Left ventricle myocardium superior (tissue), 1 donor: ENCODE measurements at regions not wholly inside any gene's neighbourhood (a gene's known extent, or its start where the extent isn't known, plus 50 kb on each side); places are given as distances from the start of the nearest gene placed in this dataset.
"Not testable (repeated sequence)": the region's sequence is repeated elsewhere in the genome, so short reads cannot be mapped to it uniquely, and the experiment has no call there.

Experiments used
- ATAC-seq: fragments of 200-7000 bp; cut with Tn5 transposase; one replicate; pipeline ENCODE4 v1.9.1; 2020; ENCODE audit warnings: mild to moderate bottlenecking, moderate library complexity
- DNase-seq: peaks from one replicate; pipeline ENCODE4 v3.0.0-alpha.2; 2020
- intact Hi-C: fragments of 100-400 bp; cut with micrococcal nuclease; formaldehyde crosslinking; loops from one replicate; pipeline ENCODE4 v1.11.0; 2022
- donor health status: DM: no; HTN: yes; CAD: no; lungs with severe emphysema.

DNA sequence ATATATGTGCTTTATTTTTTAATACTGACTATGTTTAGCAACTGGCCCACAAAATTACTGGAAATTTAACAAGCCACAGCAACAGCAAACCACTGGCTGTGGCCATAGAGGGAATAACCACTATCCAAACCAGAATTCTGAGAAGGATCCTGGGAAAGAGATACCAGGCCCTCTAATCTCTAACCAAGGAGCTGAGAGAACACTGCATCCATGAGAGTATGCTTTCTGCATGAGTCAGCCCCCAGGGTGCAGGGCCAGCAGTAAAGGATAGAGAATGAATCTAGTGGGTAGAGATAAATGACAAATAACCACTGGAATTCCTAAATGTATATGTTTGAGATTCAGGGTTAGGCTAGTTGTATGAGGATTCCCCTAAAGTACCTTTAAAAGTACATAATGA is 221.8 kb downstream of the KIT start:
- intact Hi-C loops, result no loop called here
- DNase-seq, result no peak
- no peak for ATAC-seq

- intact Hi-C loops, result no loop called here
- no peak for DNase-seq
- ATAC-seq, result no peak
Observed at GRCh38 chr4:54877006-54877405, 219.2 kb downstream of the KIT start.

GRCh38 chr4:54872261-54872660 is 214.5 kb downstream of the KIT start:
- DNase-seq (no peak), ATAC-seq (no peak)
- intact Hi-C loops, result no loop called here

- ATAC-seq, result no peak
- intact Hi-C loops, result no loop called here
- no peak for DNase-seq
Observed at GRCh38 chr4:54863571-54864255, 206.0 kb downstream of the KIT start.

DNA sequence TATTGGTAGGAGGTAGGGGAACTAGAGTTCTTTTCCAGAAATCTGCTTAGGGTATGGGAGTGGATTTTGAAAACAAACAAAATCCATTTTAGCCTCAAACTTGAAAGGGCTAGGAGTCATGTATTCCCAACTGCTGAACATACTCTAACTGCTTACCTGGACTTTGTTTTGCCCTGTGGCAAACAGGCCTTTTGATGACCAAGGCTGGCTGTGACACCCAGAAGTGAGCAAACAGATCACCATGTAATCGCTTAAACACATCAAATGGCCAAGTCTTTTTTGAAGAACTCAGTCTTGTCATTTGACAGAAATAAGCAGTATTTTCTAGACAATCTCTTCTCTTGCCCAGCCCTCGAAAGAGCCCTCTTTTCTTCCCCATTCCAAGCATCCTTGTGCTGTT is 203.4 kb downstream of the KIT start:
- ATAC-seq (no peak), DNase-seq (no peak)
- intact Hi-C loops, result no loop called here

- peak; percentile 88 for ATAC-seq
- intact Hi-C loops, result no loop called here
Observed at GRCh38 chr4:54855191-54855854, 197.6 kb downstream of the KIT start.

DNA sequence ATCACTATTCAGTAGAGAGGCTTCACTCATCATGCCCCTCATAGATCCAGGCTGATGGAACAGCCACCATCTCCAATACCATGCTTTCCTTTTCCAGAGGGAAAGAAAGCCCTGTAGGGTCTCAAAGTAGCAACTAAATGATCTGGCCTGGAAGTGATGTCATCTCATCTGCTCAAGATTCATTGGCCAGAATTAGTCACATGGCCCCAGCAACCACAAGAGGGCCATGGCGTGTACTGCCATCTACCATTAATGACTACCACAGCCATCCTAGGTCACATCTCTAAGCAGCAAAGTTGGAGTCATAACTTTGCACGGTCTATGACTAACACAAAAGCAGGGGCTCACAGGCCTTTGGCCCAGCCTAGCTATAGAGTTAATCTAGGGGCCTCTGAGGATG is 194.8 kb downstream of the KIT start:
- intact Hi-C loops, result no loop called here
- ATAC-seq (no peak), DNase-seq (no peak)

More at GRCh38 chr4:54855191-54855854, 197.6 kb downstream of the KIT start:
- peak; percentile 59 for DNase-seq

GRCh38 chr4:54852054-54852453 is 194.3 kb downstream of the KIT start:
- DNase-seq, result no peak
- no peak for ATAC-seq
- intact Hi-C loops, result no loop called here

DNA sequence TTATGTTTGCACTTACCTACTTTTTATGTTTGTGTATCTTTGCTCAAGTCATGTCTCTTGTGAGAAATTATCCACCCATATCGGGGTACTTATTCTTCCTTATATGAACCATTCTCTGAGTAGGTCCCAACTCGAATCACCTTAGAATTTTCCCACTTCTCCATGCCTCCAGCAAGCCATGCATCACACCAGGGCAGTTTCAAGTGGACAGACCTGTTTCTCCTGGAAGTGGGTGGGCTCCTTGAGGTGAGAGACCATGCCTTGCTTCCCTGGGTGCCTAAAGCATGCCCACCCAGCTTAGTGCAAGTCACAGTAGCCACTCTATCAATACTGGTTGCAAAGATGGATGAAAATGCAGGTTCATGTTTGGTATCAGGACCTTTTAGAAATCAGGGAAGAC is 187.2 kb downstream of the KIT start:
- DNase-seq (no peak), ATAC-seq (no peak)
- intact Hi-C loops, result no loop called here

- intact Hi-C loops, result no loop called here
- ATAC-seq (no peak), DNase-seq (no peak)
Observed at GRCh38 chr4:54843946-54844345, 186.2 kb downstream of the KIT start.

DNA sequence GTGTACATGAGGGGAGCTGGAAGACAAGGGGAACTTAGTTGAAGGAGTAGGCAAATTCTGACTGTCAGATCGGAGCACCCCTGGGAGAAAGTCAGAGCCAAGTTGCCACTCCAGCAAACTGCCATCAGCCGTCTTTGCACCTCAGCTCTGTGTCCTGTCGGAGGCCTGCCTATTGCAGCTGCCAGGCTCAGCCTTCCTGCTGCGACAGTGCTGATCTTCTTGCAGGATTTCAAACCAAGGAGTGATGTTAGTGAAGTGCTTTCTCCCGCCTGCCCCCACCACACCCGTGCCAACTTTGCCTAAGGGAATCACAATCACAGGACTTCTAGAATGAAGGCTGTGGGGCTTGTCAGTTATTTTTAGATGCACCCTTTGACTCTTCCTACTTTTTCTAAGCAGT is 185.3 kb downstream of the KIT start:
- intact Hi-C loops, result no loop called here
- DNase-seq, result no peak
- ATAC-seq, result peak; percentile 72

DNA sequence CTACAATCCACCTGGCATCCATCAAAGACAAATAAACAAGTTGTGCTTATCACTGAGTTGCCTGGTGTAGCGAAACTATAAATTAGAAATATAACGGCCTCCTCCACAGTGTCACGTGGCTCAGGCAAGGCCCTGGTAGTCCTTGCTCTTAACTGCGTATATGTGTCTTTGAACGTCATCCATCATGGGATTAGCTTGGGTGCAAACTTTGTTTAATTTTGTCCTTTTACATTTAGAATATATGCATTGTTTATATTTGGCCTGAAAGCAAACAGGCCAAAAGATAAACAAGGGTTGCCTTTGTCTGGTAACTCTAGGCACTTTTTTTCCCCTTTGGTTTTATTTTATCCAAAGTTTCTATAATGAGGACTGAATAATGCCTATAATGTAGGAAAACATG is 184.9 kb downstream of the KIT start:
- intact Hi-C loops, result no loop called here
- DNase-seq (no peak), ATAC-seq (no peak)

- intact Hi-C loops, result no loop called here
- ATAC-seq (no peak), DNase-seq (no peak)
Observed at GRCh38 chr4:54842226-54842625, 184.5 kb downstream of the KIT start.

DNA sequence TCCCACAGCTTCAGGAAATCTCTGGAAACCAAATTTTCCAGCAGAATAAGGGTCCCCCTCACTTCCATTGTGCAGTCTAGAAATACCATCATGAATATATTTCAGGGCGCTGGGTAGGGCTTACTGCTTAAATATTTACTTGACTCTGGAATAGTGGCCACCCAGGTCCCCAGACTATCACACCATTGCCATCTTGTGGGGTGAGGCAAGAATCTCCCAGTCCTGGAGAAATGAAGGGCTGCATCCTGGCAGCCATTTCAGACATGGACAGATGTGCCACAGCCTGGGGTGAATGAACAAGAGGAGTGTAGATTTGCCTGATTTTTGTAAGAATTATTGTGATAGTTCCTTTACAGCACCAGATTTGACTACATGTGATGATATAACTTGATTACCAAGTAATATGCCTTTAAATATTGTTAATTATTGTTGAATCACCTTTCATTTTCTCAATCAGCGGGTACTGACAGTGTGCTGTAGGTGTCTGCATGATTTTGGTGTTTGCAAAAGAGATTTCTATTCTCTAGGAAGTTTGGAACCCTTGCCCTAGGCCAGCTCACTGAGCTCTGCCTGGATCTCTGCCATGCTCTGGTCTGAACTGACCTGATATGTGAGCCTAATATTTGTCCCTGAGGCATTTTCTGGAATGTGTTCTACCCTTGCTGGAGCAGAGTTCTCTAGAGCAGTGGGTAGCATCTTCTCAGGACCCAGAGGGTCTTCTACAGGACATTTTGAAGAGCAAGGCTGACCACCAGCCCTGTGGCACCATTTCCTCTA is 183.4 kb downstream of the KIT start:
- ATAC-seq (peak; percentile 72), DNase-seq (no peak)
- intact Hi-C loops, result no loop called here

GRCh38 chr4:54840430-54840829 is 182.7 kb downstream of the KIT start:
- intact Hi-C loops, result no loop called here

GRCh38 chr4:54838301-54838700 is 180.5 kb downstream of the KIT start:
- intact Hi-C loops, result no loop called here
- DNase-seq (no peak), ATAC-seq (no peak)

More at GRCh38 chr4:54840430-54840829, 182.7 kb downstream of the KIT start:
- ATAC-seq (no peak), DNase-seq (no peak)

DNA sequence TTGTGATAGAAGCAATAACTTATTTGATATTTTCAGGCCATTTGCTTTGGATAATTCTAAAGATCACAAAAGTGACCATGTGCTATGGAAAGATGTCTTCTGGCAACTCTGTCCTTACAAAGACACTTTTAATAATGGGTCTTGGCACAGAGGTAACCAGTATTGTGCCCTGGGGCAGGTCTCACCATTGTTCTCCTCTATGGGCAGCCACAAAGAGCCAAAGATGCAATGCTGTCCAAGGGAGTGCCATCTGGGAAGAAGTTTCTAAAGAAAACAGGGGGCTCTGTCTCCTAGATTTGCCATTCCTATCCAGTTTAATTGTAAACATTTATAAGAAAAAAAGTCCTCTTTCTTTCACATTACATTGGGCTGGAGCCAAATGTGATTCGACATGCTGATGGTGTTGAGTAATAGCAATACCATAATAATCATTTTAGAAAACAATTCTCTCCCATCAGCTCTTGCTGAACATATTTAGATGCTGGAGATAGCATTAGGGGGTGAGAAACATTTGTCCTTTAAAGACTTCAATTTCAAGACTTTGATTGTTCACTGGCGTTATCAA is 179.9 kb downstream of the KIT start:
- intact Hi-C loops, result no loop called here
- no peak for ATAC-seq
- no peak for DNase-seq

DNA sequence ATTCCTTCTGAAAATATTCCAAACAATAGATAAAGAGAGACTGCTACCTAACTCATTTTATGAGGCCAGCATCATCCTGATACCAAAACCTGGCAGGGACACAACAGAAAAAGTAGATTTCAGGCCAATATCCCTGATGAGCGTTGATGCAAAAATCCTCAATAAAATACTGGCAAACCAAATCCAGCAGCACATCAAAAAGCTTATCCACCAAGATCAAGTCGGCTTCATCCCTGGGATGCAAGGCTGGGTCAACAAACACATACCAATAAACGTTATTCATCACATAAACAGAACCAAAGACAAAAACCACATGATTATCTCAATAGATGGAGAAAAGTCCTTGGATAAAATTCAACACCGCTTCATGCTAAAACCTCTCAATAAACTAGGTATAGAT is 170.6 kb downstream of the KIT start:
- DNase-seq, ATAC-seq, intact Hi-C loops: not testable (repeated sequence)

GRCh38 chr4:54823616-54824015 is 165.9 kb downstream of the KIT start:
- DNase-seq (no peak), ATAC-seq (no peak)
- intact Hi-C loops, result no loop called here

DNA sequence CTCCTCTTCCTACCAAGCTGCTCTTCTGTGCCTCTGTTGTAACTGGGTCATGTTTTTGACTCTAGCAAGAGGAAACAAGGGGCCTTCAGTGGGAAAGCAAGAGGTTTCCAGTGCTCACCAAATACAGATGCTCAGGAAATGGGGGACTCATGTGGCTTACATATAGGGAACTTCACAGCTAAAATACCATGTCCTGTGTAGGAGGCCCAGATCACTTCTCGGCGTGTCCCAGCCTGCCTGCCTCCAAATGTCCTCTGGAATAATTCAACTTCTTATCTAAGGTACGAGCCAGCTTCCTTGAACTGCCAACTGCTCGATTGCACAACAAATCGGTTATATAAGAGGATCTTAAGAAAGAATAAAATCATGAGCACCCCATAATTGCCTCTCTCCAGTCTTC is 161.3 kb downstream of the KIT start:
- intact Hi-C loops, result no loop called here
- DNase-seq (no peak), ATAC-seq (no peak)
